DMS 273 (cell line): ENCODE measurements at regions not wholly inside any gene's neighbourhood (a gene's known extent, or its start where the extent isn't known, plus 50 kb on each side); places are given as distances from the start of the nearest gene placed in this dataset.
"Not testable (repeated sequence)": the region's sequence is repeated elsewhere in the genome, so short reads cannot be mapped to it uniquely, and the experiment has no call there.

Experiments used
- DNase-seq: peaks from one replicate; lab custom pipeline; 2025; ENCODE audit not compliant: unreplicated experiment; lab: John Stamatoyannopoulos, UW

- DNase-seq, result no peak
Measured at GRCh38 chr18:60066219-60066975, 166.6 kb downstream of the PMAIP1 start.

GRCh38 chr18:60064271-60064670 lies 164.5 kb downstream of the PMAIP1 start:
- DNase-seq, result no peak

DNA sequence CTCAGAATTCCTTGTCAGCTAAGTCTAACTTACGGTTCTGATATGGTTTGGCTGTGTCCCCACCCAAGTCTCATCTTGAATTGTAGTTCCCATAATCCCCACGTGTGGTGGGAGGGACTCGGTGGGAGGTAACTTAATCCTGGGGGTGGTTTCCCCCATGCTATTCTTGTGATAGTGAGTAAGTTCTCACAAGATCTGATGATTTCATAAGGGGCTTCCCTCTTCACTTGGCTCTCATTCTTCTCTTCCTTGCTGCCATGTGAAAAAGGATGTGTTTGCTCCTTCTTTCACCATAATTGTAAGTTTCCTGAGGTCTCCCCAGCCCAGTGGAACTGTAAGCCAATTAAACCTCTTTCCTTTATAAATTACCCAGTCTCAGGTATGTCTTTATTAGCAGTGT lies 163.0 kb downstream of the PMAIP1 start:
- DNase-seq, result not testable (repeated sequence)

DNA sequence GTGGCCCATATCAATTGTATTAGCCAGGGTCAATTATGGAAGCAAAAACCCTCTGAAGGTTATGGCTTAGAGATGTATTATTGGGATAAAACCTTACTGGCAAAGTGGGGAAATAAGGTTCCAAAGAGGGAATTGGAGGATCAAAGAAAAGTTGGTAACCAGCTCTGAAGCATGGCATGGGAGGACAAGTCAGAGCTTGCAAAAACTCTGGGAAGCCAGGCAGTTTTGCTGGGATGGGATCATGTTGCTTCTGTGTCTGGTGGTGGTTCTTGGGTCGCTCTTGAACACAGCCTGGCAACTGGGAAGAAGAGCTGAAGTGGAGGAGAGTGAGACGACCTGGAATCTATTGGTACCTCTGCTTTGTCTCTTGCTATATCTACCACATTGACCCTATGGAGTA lies 162.6 kb downstream of the PMAIP1 start:
- DNase-seq, result no peak

GRCh38 chr18:60060578-60060977 lies 160.8 kb downstream of the PMAIP1 start:
- no peak for DNase-seq

- DNase-seq, result no peak
Measured at GRCh38 chr18:60060026-60060425, 160.2 kb downstream of the PMAIP1 start.

DNA sequence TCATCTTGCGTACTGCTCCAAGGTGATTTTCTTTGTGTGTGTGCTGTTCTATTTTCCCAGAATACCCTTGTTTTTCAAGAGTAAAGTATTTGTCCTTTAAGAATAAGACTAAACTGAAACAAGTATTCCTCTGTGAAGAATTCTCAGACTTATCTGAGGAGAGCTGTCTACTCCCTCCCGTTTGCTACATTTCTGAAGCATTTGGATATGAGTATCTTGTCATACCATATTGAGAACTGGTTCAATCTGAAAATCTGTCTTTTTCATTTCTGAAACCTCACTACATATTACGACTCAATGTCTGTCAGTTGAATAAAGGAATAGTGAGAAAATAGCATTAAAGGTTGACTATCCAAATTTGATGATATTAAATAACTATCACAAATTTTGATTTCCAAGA lies 159.4 kb downstream of the PMAIP1 start:
- no peak for DNase-seq

GRCh38 chr18:60053747-60054304 lies 154.0 kb downstream of the PMAIP1 start:
- DNase-seq, result no peak

DNA sequence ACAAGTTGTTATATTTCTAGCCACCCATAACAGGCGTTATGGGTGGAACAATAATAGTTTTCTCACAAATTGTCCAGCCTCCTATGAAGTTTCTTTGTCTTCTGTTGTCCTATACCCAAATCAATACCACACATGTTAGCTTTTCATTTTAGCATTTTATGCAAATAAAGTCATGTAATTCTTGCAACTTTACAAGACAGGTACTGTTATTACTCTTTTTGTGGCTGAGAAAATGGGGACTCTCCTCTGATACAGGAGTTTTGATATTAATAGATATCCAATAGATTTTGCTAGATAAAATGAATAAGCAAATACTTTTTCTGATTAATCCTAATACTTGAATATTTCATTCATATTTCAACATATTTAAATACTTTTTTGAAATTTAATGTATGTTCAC lies 151.0 kb downstream of the PMAIP1 start:
- no peak for DNase-seq

- no peak for DNase-seq
Measured at GRCh38 chr18:60049172-60049571, 149.4 kb downstream of the PMAIP1 start.

DNA sequence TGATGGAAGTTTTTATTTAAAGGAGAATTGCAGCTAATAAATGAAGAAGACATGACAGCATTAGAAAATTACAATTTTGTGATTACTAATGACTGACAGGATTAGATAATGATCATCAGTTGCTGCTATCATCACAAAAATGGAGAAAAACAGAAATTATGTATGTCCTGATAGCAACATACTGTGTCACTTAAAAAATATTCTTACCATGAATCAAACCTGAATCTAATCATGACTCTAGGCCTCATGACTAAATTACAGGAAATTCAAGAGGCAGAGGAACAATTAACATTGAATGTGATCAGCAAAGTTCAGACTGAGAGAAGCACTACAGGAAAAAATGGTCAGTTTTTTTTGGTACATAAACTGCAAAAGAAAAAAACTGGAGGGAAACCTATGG lies 147.8 kb downstream of the PMAIP1 start:
- DNase-seq, result no peak

DNA sequence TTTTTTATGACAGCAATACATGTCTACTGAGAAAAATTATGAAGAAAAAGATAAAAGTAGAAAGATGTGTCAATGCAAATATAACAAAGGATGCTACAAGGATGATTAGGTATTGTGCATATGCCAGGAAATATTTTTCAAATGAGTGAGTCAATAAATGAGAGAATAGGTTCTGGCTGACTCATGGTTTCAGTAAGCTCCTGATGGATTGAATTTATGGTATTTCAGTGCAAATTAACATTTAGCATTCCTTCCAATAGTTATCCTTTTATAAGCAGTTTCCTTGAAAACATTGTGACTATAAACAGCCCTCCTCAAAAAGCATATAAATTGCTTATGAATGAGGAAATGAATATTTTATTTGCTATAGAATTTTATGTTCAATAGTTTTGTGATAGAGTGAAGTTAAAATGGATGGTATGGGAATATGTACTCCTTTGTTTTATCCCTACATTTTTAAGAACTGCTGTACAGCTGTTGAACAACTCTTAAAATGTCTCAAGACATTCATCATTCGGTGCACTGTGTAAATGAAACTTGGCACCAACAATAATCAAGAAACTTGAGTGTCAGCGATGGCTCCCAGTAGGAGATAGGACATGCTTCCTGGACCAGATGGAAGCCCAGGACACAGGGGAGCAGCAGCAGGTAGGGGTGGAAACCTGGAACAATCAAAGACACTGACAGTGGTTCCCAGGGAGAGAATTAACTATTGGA lies 144.7 kb downstream of the PMAIP1 start:
- no peak for DNase-seq

DNA sequence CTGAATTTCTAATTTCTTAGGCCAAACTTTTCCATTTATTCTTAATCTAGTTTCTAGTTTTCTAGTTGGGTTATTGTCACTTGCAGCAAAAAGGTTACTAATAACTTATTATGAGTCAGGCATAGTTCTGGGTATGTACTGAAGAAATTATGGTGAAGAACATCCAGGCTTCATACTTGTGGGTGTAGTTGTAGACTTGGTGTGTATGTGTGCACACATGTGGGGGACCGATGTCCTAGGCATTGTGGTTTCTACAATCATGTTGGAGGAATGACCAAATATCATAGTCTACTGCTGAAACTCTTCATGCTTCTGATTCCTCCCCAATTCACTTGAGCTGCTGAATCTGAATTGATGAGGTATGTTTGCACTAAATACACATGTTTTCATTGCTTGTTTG lies 141.2 kb downstream of the PMAIP1 start:
- DNase-seq, result no peak

DNA sequence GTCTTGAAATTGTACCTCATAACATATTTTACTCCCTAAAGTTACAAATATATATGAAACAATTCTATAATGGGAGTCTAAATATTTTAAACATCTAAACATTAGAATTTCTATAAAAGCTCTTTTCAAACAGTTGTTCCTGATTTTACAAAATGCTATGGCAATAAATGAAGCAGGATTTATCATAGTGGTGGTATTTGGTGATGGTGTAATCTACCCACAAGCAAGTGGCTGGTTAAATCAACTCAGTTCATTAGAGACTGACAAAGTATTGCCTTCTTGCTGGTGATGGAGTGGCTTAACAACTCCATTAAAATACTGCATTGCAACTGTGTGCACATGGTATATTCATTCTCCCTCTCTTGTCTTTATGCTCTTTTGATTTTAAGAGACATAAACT lies 138.9 kb downstream of the PMAIP1 start:
- no peak for DNase-seq

DNA sequence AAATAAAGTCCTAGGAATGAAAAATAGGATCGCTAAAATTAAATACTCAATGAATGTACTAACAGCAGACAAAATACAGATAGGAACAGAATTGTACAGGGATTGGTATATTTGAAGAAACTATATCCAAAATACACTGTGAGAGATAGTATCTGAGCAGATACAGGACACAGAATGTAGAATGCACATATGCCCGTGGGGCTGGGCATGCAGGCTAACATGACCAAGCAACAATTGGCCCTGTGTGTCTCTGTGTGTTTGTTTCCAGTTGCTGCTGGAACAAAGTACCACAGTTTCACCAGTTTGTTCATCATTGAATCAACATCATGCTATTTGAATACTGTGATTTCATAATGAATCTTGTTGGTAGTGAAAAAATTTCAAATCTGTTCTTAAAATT lies 127.6 kb downstream of the PMAIP1 start:
- DNase-seq, result no peak

DNA sequence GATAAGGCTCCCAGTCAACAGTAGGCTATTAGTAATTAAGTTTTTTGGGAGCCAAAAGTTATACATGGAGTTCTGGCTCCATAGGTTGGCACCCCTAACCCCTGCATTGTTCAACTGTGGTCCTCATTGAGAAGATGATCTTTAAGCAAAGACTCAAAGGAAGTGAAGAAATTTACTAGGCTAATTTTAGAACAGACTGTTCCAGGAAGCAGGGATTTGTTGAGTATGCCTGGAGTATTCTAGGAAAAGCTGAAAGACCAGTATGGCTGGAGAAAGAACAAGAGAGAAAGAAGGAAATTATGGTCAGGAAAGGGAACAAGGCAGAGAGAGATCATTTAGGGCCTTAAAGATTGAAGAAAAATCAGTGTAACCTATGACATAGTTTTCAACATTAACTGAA lies 125.1 kb downstream of the PMAIP1 start:
- DNase-seq, result no peak

- DNase-seq, result no peak
Measured at GRCh38 chr18:60024345-60024744, 124.5 kb downstream of the PMAIP1 start.

- DNase-seq, result no peak
Measured at GRCh38 chr18:60022671-60023276, 123.0 kb downstream of the PMAIP1 start.

- no peak for DNase-seq
Measured at GRCh38 chr18:60021556-60021955, 121.8 kb downstream of the PMAIP1 start.

DNA sequence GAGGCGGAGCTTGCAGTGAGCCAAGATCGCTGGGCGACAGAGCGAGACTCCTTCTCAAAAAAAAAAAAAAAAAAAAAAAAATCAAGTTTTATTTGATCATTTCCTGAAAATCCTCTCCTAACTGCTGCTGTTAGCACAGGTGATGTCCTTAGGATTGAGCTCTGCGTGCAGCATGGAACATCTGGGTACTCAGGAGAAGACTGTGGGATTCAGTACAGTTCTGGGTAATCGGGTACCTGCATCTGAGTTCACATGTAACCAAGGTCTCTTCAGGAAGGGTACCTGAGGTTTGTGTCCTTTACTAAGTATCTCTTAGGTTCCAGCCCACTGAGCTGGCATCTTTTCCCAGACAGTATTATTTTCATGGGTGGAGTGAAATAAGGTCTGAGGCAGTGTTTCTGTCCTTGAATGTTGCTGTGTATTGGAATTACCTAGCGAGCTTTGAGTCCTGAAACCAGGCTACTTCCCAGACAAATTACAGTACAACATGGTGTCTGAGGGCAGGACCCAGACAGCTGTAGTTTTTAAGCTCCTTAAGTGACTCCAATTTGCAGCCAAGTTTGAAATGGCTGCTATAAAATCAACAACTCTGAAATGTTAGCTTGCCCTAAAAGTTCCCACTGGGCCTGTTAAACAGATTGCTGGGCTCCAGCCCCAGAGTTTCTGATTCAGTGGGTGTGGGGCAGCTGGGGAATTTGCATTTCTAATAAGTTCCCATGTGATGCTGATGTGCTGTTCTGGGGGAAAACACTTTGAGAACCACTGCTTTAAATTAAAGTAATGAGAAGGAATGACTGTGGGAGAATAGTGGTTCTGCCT lies 120.5 kb downstream of the PMAIP1 start:
- DNase-seq, result peak; percentile 72

- DNase-seq, result no peak
Measured at GRCh38 chr18:60019463-60019840, 119.7 kb downstream of the PMAIP1 start.
